GM19238 (cell line): ENCODE measurements at regions not wholly inside any gene's neighbourhood (a gene's known extent, or its start where the extent isn't known, plus 50 kb on each side); places are given as distances from the start of the nearest gene placed in this dataset.
"Not testable (repeated sequence)": the region's sequence is repeated elsewhere in the genome, so short reads cannot be mapped to it uniquely, and the experiment has no call there.

Source experiments
- DNase-seq: peaks from one replicate; pipeline ENCODE4 v3.0.0; 2011; ENCODE audit warnings: low spot score; ENCODE audit not compliant: insufficient read length

DNA sequence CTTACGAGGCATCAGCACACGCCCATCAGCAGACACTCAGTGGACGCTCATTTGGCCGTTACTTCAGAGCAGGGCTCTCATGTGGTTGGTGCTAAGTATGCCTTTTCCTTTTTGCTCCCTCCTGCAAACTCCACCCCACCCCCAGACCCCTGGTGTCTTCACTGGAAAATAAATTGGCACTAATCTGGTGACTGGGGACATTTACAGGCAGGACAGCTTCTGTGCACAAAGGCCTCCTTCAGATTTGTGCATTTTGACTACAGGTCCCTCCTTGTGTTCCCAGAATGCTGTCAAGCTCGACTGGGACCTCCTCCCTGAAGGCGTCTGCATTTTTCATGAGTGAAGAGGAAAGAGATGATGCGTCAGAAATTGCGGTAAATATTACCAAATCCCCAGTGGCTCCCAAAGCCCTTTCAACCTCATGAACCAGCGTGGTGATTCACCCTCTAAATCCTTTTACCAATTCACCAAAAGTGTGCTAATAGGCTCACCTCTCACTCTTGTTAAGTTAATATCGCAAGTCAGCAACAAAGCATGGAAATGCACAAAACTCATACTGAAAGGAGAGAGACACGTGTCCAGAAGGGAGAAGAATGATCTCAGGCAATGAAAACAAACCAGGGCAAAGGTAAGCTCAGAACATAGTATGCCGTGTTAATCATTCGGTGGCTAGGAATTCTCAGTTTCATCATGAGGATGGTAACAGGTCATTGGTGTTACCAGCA lies 119.0 kb downstream of the NKX6-1 start:
- no peak for DNase-seq

GRCh38 chr4:84378983-84379382 lies 120.1 kb downstream of the NKX6-1 start:
- no peak for DNase-seq

- DNase-seq = no peak
Observed at GRCh38 chr4:84378356-84378755, 120.7 kb downstream of the NKX6-1 start.

GRCh38 chr4:84366907-84367306 lies 132.2 kb downstream of the NKX6-1 start:
- no peak for DNase-seq

DNA sequence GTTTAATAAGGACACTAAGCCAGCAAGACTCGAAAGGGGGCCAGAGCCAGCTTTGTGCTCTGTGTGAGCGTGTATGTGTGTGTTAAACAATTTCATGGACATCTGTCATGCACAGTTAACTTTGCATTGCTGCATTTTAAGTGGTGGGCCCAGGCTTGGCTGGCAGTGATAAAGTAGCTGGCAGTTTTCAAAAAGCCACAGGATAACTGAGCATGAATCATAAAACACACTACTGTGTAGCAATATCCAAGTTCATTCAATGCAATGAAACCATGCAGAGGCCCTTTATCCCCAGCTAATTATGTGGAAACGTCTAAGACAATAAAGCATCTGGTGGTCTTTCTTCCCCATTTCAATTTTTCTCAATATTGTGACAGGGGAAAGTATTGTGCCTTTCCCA lies 132.9 kb downstream of the NKX6-1 start:
- DNase-seq = no peak

GRCh38 chr4:84362896-84363655 lies 136.0 kb downstream of the NKX6-1 start:
- DNase-seq = no peak

- no peak for DNase-seq
Observed at GRCh38 chr4:84342161-84342560, 156.9 kb downstream of the NKX6-1 start.

DNA sequence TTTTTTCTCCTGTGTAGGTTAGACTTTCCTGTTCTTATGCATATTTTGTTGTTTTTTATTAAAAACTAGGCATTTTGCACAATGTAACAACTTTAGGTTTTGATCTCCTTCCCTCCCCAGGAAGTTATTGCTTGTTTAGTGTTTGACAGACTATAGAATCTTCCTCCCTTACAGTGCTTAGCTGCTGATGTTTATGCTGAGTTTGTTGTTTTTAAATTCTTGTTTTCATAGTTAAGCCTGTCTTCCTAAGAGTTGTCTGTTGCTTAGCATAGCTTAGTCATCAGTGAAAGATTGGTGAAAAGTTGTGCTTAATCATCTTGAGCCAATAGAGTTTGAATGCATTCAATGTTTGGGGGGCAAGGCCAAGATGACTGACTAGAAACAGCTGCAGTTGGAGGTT lies 157.5 kb downstream of the NKX6-1 start:
- DNase-seq = no peak

DNA sequence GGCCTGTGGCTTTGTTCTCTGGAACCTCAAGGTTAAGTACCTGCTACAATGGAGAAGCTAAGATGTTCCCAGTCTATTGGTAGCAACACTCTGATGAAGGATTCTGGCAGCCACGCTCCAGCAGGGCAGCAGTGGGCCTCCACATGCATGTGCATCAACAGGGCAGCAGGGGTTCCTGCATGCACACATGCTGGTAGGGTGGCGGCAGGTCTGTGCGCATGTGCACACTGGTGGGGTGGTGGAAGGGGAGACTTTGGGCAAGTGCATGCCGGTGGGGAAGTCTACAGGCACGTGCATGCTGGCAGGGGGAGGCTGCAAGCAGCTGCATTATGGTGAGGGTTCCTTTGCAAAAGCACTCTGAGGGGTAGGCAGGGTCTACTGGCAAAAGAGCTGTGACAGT lies 160.7 kb downstream of the NKX6-1 start:
- no peak for DNase-seq

- DNase-seq = no peak
Observed at GRCh38 chr4:84336964-84337705, 162.0 kb downstream of the NKX6-1 start.

DNA sequence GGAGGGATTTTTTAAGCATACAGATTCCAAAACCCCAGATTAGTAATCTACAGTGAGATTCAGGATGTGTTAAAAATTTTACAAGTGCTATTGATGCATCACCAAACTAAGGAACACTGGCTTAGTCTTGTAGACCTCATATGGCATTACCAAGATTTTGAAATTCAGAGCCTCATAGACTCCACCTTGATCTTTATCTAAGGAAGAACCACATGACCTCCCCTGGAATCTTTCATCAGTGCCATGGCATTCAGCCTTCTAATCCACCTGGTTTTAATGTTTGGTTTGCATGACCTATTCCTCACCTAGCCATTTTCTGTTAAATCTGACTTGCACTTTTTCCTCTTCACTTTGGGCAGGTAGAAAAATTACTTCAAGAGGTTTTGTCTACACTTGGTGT lies 171.6 kb downstream of the NKX6-1 start:
- no peak for DNase-seq

- no peak for DNase-seq
Observed at GRCh38 chr4:84325625-84326024, 173.5 kb downstream of the NKX6-1 start.

GRCh38 chr4:84324303-84325245 lies 174.5 kb downstream of the NKX6-1 start:
- DNase-seq = no peak

GRCh38 chr4:84319124-84319523 lies 180.0 kb downstream of the NKX6-1 start:
- no peak for DNase-seq

GRCh38 chr4:84317513-84317912 lies 181.6 kb downstream of the NKX6-1 start:
- no peak for DNase-seq

DNA sequence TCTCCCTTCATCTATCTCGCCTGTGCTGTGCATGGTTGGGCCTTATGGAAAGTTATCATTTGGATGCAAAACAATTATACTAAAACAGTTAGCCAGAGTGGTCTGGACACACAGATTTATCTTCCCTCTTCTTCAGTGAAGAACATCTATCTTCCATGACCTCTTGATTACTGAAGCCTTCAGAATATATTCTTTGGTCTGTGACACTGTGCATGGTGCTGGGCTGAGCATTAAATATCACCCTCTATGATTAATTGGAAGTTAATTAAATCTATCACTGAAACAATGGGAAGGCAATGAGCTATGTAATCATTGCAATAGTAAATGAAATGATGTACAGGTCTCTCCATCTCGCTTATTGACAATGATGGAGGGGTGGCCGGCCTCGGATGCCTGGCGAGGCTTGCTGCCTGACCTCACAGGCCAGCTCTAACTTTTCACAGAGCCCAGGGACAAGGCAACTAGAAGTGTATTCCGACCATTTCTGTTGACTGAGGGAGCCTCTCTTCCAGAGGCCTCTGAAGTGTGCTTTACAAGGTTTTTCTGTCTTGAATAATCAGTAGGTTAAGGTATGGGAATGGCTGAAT lies 186.6 kb downstream of the NKX6-1 start:
- DNase-seq = no peak

- no peak for DNase-seq
Observed at GRCh38 chr4:84309191-84309590, 189.9 kb downstream of the NKX6-1 start.

DNA sequence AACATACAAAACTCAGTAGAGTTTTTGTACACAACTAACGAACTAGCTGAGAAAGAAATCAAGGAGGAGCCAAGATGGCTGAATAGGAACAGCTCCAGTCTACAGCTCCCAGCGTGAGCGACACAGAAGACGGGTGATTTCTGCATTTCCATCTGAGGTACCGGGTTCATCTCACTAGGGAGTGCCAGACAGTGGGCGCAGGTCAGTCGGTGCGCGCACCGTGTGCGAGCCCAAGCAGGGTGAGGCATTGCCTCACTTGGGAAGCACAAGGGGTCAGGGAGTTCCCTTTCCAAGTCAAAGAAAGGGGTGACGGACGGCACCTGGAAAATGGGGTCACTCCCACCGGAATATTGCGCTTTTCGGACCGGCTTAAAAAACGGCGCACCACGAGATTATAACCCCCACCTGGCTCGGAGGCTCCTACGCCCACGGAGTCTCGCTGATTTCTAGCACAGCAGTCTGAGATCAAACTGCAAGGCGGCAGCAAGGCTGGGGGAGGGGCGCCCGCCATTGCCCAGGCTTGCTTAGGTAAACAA lies 200.3 kb downstream of the NKX6-1 start:
- DNase-seq = not testable (repeated sequence)

DNA sequence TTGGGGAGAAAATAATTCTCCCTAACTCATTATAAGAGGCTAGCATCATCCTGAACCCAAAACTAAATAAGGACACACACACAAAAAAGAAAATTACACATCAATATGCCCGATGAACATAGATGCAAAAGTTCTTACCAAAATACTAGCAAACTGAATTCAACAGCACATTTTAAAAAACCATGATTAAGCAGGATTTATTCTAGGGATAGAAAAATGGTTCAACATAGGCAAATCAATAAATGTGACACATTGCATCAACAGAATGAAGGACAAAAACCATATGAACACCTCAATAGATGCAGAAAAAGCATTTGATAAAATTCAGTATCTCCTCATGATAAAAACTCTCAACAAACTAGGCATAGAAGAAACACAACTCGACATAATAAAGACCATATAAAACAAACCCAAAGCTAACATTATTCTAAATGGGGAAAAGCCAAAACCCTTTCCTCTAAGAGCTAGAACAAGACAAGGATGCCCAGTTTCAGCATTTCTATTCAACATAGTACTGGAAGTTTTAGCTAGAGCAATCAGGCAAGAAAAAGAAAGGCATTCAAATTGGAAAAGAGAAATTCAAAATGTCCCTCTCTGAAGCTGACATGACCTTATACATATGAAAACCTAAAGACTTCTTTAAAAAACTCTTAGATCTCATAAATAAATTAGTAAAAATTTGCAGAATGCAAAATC lies 200.9 kb downstream of the NKX6-1 start:
- DNase-seq = no peak

DNA sequence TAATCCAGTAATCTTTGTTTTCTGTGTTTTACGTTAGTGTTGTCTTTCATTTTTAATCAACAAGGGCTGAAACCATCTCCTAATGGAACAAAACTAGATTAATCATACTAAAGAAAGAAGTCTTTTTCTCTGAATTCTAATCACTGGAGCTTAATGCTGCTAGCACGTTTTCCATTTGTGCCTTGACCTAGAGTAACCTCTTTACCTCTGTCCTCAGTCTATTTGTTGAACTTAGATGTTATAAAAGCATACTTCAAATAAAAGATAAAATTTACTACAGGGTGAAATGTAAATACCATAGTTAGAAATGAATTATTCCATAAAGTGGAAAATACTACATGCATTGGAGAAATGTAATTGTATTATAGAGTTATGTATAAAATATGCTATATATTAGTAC lies 207.1 kb downstream of the NKX6-1 start:
- no peak for DNase-seq
